Dendritic cell treated with granulocyte-macrophage colony-stimulating factor and Interleukin-4, amounts not matched to agents 40 ng/mL and 50 ng/mL, for 4 days (primary cell): ENCODE measurements at regions not wholly inside any gene's neighbourhood (a gene's known extent, or its start where the extent isn't known, plus 50 kb on each side); places are given as distances from the start of the nearest gene placed in this dataset.
"Not testable (repeated sequence)": the region's sequence is repeated elsewhere in the genome, so short reads cannot be mapped to it uniquely, and the experiment has no call there.

Source experiments
- H3K27ac Mint-ChIP-seq: one replicate; pipeline ENCODE4 v1.8.0; 2022; ENCODE audit warnings: mild to moderate bottlenecking, mixed read lengths
- H3K27me3 Mint-ChIP-seq: one replicate; pipeline ENCODE4 v1.8.0; 2022; ENCODE audit warnings: mild to moderate bottlenecking, mixed read lengths
- H3K36me3 Mint-ChIP-seq: one replicate; pipeline ENCODE4 v1.8.0; 2022; ENCODE audit warnings: low read depth, mixed read lengths
- H3K4me1 Mint-ChIP-seq: one replicate; pipeline ENCODE4 v1.8.0; 2022; ENCODE audit warnings: low read depth, mixed read lengths
- H3K4me3 Mint-ChIP-seq: one replicate; pipeline ENCODE4 v1.8.0; 2022; ENCODE audit warnings: mild to moderate bottlenecking, moderate library complexity, mixed read lengths
- H3K9me3 Mint-ChIP-seq: one replicate; pipeline ENCODE4 v1.8.0; 2022; ENCODE audit warnings: mixed read lengths
- intact Hi-C: fragments of 100-400 bp; cut with micrococcal nuclease; formaldehyde crosslinking; loops from one replicate; pipeline ENCODE4 v1.15.0; 2022

- H3K9me3 Mint-ChIP-seq, H3K27ac Mint-ChIP-seq, H3K36me3 Mint-ChIP-seq, H3K4me3 Mint-ChIP-seq, intact Hi-C loops, H3K27me3 Mint-ChIP-seq, H3K4me1 Mint-ChIP-seq: not testable (repeated sequence)
These were observed 279.7 kb upstream of the PLGLB1 start for GRCh38 chr2:87301349-87301748.

- H3K27ac Mint-ChIP-seq, H3K27me3 Mint-ChIP-seq, H3K4me1 Mint-ChIP-seq, H3K36me3 Mint-ChIP-seq, intact Hi-C loops, H3K9me3 Mint-ChIP-seq, H3K4me3 Mint-ChIP-seq: not testable (repeated sequence)
These were observed 280.2 kb upstream of the PLGLB1 start for GRCh38 chr2:87301871-87302270.

GRCh38 chr2:87308621-87309020, 287.0 kb upstream of the PLGLB1 start:
- H3K27me3 Mint-ChIP-seq, H3K4me1 Mint-ChIP-seq, intact Hi-C loops, H3K4me3 Mint-ChIP-seq, H3K27ac Mint-ChIP-seq, H3K36me3 Mint-ChIP-seq, H3K9me3 Mint-ChIP-seq: not testable (repeated sequence)

GRCh38 chr2:87309785-87310184, 288.1 kb upstream of the PLGLB1 start:
- intact Hi-C loops, H3K36me3 Mint-ChIP-seq, H3K9me3 Mint-ChIP-seq, H3K4me3 Mint-ChIP-seq, H3K27ac Mint-ChIP-seq, H3K4me1 Mint-ChIP-seq, H3K27me3 Mint-ChIP-seq: not testable (repeated sequence)

- H3K9me3 Mint-ChIP-seq, H3K36me3 Mint-ChIP-seq, H3K4me3 Mint-ChIP-seq, H3K27ac Mint-ChIP-seq, H3K4me1 Mint-ChIP-seq, H3K27me3 Mint-ChIP-seq, intact Hi-C loops: not testable (repeated sequence)
These were observed 290.3 kb upstream of the PLGLB1 start for GRCh38 chr2:87311896-87312441.

GRCh38 chr2:87314622-87315021, 293.0 kb upstream of the PLGLB1 start:
- H3K36me3 Mint-ChIP-seq, H3K4me1 Mint-ChIP-seq, H3K27ac Mint-ChIP-seq, H3K4me3 Mint-ChIP-seq, intact Hi-C loops, H3K27me3 Mint-ChIP-seq, H3K9me3 Mint-ChIP-seq: not testable (repeated sequence)

GRCh38 chr2:87315183-87315902, 293.7 kb upstream of the PLGLB1 start:
- H3K27me3 Mint-ChIP-seq, H3K9me3 Mint-ChIP-seq, H3K27ac Mint-ChIP-seq, H3K4me1 Mint-ChIP-seq, intact Hi-C loops, H3K4me3 Mint-ChIP-seq, H3K36me3 Mint-ChIP-seq: not testable (repeated sequence)

- intact Hi-C loops, H3K27me3 Mint-ChIP-seq, H3K36me3 Mint-ChIP-seq, H3K9me3 Mint-ChIP-seq, H3K4me3 Mint-ChIP-seq, H3K4me1 Mint-ChIP-seq, H3K27ac Mint-ChIP-seq: not testable (repeated sequence)
These were observed 295.5 kb upstream of the PLGLB1 start for GRCh38 chr2:87317193-87317592.

GRCh38 chr2:87318814-87319491, 297.3 kb upstream of the PLGLB1 start:
- H3K4me3 Mint-ChIP-seq, H3K36me3 Mint-ChIP-seq, H3K9me3 Mint-ChIP-seq, H3K27ac Mint-ChIP-seq, intact Hi-C loops, H3K4me1 Mint-ChIP-seq, H3K27me3 Mint-ChIP-seq: not testable (repeated sequence)

- intact Hi-C loops, H3K27ac Mint-ChIP-seq, H3K9me3 Mint-ChIP-seq, H3K36me3 Mint-ChIP-seq, H3K27me3 Mint-ChIP-seq, H3K4me3 Mint-ChIP-seq: not testable (repeated sequence)
- peaks cover 13% of the 10 kb centered on the region for H3K4me1 Mint-ChIP-seq
These were observed 298.1 kb upstream of the PLGLB1 start for GRCh38 chr2:87319705-87320104.

GRCh38 chr2:87321201-87321600, 299.6 kb upstream of the PLGLB1 start:
- intact Hi-C loops, H3K27me3 Mint-ChIP-seq, H3K36me3 Mint-ChIP-seq, H3K27ac Mint-ChIP-seq, H3K9me3 Mint-ChIP-seq, H3K4me3 Mint-ChIP-seq: not testable (repeated sequence)
- peaks cover 13% of the 10 kb centered on the region for H3K4me1 Mint-ChIP-seq

- intact Hi-C loops, H3K27ac Mint-ChIP-seq, H3K9me3 Mint-ChIP-seq, H3K36me3 Mint-ChIP-seq, H3K27me3 Mint-ChIP-seq, H3K4me3 Mint-ChIP-seq: not testable (repeated sequence)
- peaks cover 13% of the 10 kb centered on the region for H3K4me1 Mint-ChIP-seq
These were observed 302.8 kb upstream of the PLGLB1 start for GRCh38 chr2:87324335-87325041.

GRCh38 chr2:87325042-87325910, 303.6 kb upstream of the PLGLB1 start:
- H3K27ac Mint-ChIP-seq, H3K9me3 Mint-ChIP-seq, H3K27me3 Mint-ChIP-seq, intact Hi-C loops, H3K4me3 Mint-ChIP-seq, H3K36me3 Mint-ChIP-seq: not testable (repeated sequence)
- H3K4me1 Mint-ChIP-seq = peaks cover 13% of the 10 kb centered on the region

- intact Hi-C loops, H3K4me3 Mint-ChIP-seq: not testable (repeated sequence)
These were observed 304.3 kb upstream of the PLGLB1 start for GRCh38 chr2:87325911-87326294.

More at GRCh38 chr2:87325911-87326294, 304.3 kb upstream of the PLGLB1 start:
- H3K27me3 Mint-ChIP-seq, H3K36me3 Mint-ChIP-seq, H3K9me3 Mint-ChIP-seq, H3K27ac Mint-ChIP-seq: not testable (repeated sequence)
- peaks cover 13% of the 10 kb centered on the region for H3K4me1 Mint-ChIP-seq
